GM12874 (cell line): ENCODE measurements at regions not wholly inside any gene's neighbourhood (a gene's known extent, or its start where the extent isn't known, plus 50 kb on each side); places are given as distances from the start of the nearest gene placed in this dataset.

Source experiments
- TF ChIP-seq, protein P1 (sequence below): IDR thresholded peaks from 2 replicates; pipeline ENCODE4 v1.5.1; 2011; ENCODE audit warnings: low read depth, mild to moderate bottlenecking, control low read depth, low read length, moderate library complexity; ENCODE audit not compliant: insufficient read depth

DNA sequence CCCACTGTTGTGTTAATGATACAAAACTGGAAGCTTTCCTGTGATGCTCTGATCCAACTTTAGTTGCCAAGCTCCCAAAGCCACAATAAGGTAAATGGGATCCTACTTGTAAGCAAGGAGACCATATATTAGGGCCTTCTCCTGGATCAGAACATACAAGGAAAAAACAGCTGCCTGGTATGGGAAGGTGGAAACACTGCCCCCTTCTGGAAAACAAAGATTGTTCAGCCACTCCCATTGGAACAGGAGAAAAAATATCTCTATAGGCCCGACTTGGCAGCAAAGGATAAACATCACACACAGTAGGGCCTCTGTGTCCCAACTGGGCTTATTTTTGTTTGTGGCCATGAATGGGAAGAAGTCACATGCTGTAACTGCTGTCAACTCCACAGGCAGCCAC is 166.5 kb downstream of the TBX22 start:
- TF ChIP-seq, protein P1, sequence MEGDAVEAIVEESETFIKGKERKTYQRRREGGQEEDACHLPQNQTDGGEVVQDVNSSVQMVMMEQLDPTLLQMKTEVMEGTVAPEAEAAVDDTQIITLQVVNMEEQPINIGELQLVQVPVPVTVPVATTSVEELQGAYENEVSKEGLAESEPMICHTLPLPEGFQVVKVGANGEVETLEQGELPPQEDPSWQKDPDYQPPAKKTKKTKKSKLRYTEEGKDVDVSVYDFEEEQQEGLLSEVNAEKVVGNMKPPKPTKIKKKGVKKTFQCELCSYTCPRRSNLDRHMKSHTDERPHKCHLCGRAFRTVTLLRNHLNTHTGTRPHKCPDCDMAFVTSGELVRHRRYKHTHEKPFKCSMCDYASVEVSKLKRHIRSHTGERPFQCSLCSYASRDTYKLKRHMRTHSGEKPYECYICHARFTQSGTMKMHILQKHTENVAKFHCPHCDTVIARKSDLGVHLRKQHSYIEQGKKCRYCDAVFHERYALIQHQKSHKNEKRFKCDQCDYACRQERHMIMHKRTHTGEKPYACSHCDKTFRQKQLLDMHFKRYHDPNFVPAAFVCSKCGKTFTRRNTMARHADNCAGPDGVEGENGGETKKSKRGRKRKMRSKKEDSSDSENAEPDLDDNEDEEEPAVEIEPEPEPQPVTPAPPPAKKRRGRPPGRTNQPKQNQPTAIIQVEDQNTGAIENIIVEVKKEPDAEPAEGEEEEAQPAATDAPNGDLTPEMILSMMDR = no peak

DNA sequence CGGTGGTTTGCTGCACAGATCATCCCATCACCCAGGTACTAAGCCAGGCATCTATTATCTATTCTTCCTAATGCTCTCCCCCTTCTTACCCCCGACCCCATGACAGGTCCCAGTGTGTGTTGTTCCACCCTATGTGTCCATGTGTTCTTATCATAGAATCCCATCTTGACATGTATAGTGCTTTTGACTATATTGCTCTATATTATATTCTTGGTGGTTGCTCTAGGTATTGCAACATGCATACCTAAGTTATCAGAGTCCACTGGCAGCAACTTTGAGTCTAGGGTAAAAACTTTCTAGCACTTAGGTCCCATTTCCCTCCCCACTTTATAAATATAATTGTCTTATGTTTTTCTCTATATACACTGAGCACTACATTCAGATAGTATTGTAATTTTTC is 170.3 kb downstream of the TBX22 start:
- TF ChIP-seq, protein P1 = no peak

GRCh38 chrX:80206647-80207046 is 192.1 kb downstream of the TBX22 start:
- TF ChIP-seq, protein P1 = no peak

- TF ChIP-seq, protein P1 = no peak
Observed at GRCh38 chrX:80207327-80207726, 192.8 kb downstream of the TBX22 start.

- TF ChIP-seq, protein P1 = no peak
Observed at GRCh38 chrX:80216086-80216485, 201.5 kb downstream of the TBX22 start.

DNA sequence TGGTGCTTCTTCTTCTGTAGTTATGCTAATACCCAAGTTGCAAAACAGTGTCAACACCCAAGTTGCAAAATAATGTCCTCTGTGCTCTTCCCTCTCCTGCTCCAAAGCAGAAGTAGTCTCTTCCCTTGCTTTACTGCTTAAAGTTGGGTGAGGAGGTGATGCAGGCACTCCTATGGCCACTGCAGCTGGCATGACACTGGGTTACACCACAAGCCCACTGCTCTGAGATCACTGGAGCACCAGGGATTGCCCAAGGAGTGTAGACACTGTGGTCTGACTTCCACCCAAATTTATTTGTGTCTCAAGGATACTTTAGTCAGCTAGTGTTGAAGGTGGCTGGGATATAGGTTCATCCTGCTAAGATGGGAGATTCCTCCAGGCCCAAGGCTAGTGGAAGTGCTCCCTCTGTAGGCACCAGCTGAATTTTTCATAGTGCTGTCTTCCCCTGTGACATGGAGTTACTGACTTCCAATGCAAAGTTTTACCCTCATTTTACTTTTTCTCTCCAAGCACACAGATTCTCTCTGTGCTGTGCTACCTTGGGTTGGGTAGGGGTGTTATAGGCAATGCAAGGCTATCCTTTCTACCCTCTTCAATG is 196.2 kb upstream of the TENT5D start:
- TF ChIP-seq, protein P1 = no peak

DNA sequence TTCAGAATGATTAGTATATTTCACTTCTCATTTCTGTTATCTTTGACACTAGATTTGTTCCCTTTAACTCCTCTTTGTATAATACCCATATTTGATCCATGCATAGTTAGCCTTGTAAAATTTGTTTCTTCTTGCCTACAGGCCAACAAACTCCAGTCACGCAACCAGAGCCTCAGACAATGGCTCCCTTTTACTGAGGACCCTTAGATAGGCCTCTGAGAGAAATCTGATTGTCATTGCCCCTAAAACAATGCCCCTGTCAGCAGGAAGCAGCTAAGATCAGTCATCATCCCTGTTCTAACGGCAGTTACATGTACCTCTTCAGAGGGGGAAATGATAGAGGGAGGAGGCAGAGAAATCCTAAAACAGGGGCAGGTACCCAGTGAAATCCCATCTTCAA is 190.6 kb upstream of the TENT5D start:
- TF ChIP-seq, protein P1 = no peak
